Endothelial cell of umbilical vein (primary cell): ENCODE measurements at regions not wholly inside any gene's neighbourhood (a gene's known extent, or its start where the extent isn't known, plus 50 kb on each side); places are given as distances from the start of the nearest gene placed in this dataset.

Experiments used
- BruUV-seq: library from RNA; stranded (reverse); fragments of 400-500 nt; replicated peaks from 2 replicates; lab custom pipeline; 2021; lab: Mats Ljungman, UMichigan
- CTCF ChIA-PET: fragments of 300-600, 350-600 bp; sonication (Branson Sonifier 250); formaldehyde crosslinking; loops from one replicate; lab custom pipeline; 2021; ENCODE audit warnings: antibody characterized with exemption, inconsistent platforms; lab: Charles Lee
- POLR2A ChIA-PET: fragments of 300-600, 350-600 bp; sonication (Branson Sonifier 250); formaldehyde crosslinking; loops from one replicate; lab custom pipeline; 2021; ENCODE audit warnings: antibody characterized with exemption, inconsistent platforms; lab: Charles Lee
- DNase-seq: peaks from one replicate; pipeline ENCODE4 v3.0.0-alpha.2; 2011; ENCODE audit warnings: low read depth, low spot score
- FAIRE-seq: peaks from 2 replicates; lab custom pipeline; 2011; peaks lifted over from hg19 to GRCh38; lab: Jason Lieb, UNC
- H2AFZ ChIP-seq: 2 replicates; pipeline ENCODE4 v1.6.0; 2012; ENCODE audit warnings: low read depth, low read length, control low read depth, inconsistent platforms
- H3K27ac ChIP-seq: 2 replicates; pipeline ENCODE4 v1.5.1; 2011; ENCODE audit warnings: low read depth, mild to moderate bottlenecking, control low read depth, low read length, moderate library complexity; ENCODE audit not compliant: insufficient read depth
- H3K27me3 ChIP-seq, 2 experiments: 2 replicates each; pipeline versions ENCODE4 v1.6.0 to v1.6.1; 2011; ENCODE audit warnings: low read length in 2 of 2, mixed read lengths in 1 of 2; ENCODE audit not compliant: control insufficient read depth in 2 of 2, insufficient read depth in 2 of 2
- H3K36me3 ChIP-seq, 2 experiments: 2 replicates in 1 of 2; 3 replicates in 1 of 2; pipeline ENCODE4 v1.5.1; 2011; ENCODE audit warnings: low read length in 2 of 2, mild to moderate bottlenecking in 1 of 2, moderate library complexity in 1 of 2; ENCODE audit not compliant: control insufficient read depth in 2 of 2, insufficient read depth in 2 of 2; ENCODE audit errors: extremely low read depth in 1 of 2
- H3K4me1 ChIP-seq: 3 replicates; pipeline ENCODE4 v1.5.1; 2011; ENCODE audit warnings: mild to moderate bottlenecking, low read length; ENCODE audit not compliant: control insufficient read depth, insufficient read depth; ENCODE audit errors: extremely low read depth
- H3K4me2 ChIP-seq: 2 replicates; pipeline ENCODE4 v1.6.1; 2011; ENCODE audit warnings: low read length, control low read depth, mixed read lengths; ENCODE audit not compliant: insufficient read depth
- H3K4me3 ChIP-seq, 3 experiments: fragments of 200-600 bp in 1 of 3; sonication (generic), shearing (Covaris generic) in 1 of 3; replicated peaks in 1 of 3; 2 replicates each; pipeline ENCODE4 v1.5.1; 2011 to 2016; ENCODE audit warnings: control low read depth in 3 of 3, low read length in 3 of 3, mild to moderate bottlenecking in 2 of 3, inconsistent platforms in 1 of 3, low read depth in 1 of 3, moderate library complexity in 1 of 3; ENCODE audit not compliant: insufficient read depth in 1 of 3
- H3K79me2 ChIP-seq: 2 replicates; pipeline ENCODE4 v1.6.0; 2012; ENCODE audit warnings: low read length, inconsistent platforms; ENCODE audit not compliant: control insufficient read depth, insufficient read depth
- H3K9ac ChIP-seq: replicated peaks from 2 replicates; pipeline ENCODE3; 2011; ENCODE audit warnings: low read length, control low read depth; ENCODE audit not compliant: insufficient read depth; ENCODE audit errors: extremely low read depth
- H3K9me1 ChIP-seq: replicated peaks from 3 replicates; pipeline ENCODE4 v1.6.0; 2011; ENCODE audit warnings: mild to moderate bottlenecking, low read length; ENCODE audit not compliant: control insufficient read depth, insufficient read depth; ENCODE audit errors: extremely low read depth
- H3K9me3 ChIP-seq: replicated peaks from 2 replicates; pipeline ENCODE4 v1.5.1; 2012; ENCODE audit warnings: low read length, inconsistent platforms; ENCODE audit not compliant: control insufficient read depth, insufficient read depth
- H4K20me1 ChIP-seq: replicated peaks from 2 replicates; pipeline ENCODE3; 2011; ENCODE audit warnings: mild to moderate bottlenecking, low read length; ENCODE audit not compliant: control insufficient read depth, insufficient read depth; ENCODE audit errors: extremely low read depth
- EZH2 ChIP-seq: IDR thresholded peaks from 2 replicates; pipeline ENCODE4 v1.6.1; 2012; ENCODE audit warnings: borderline replicate concordance, low read depth, mild to moderate bottlenecking, moderate library complexity, low read length, inconsistent platforms; ENCODE audit not compliant: severe bottlenecking
- FOS ChIP-seq: IDR thresholded peaks from 2 replicates; pipeline ENCODE4 v1.6.1; 2011; ENCODE audit warnings: mild to moderate bottlenecking, low read length, moderate library complexity, borderline replicate concordance; ENCODE audit not compliant: insufficient read depth
- GATA2 ChIP-seq: IDR thresholded peaks from 2 replicates; pipeline ENCODE4 v1.7.0; 2011; ENCODE audit warnings: low read depth, mild to moderate bottlenecking, moderate library complexity, mixed read lengths, low read length; ENCODE audit not compliant: insufficient read length, insufficient read depth
- JUN ChIP-seq: IDR thresholded peaks from 2 replicates; pipeline ENCODE4 v1.6.1; 2011; ENCODE audit warnings: borderline replicate concordance, low read depth; ENCODE audit not compliant: insufficient read length, insufficient read depth
- MYC ChIP-seq: IDR thresholded peaks from one replicate; pipeline ENCODE4 v1.6.1; 2011; ENCODE audit warnings: mild to moderate bottlenecking, low read depth, low read length
- POLR2A ChIP-seq: IDR thresholded peaks from 2 replicates; pipeline ENCODE4 v1.6.1; 2012; ENCODE audit warnings: low read depth, mild to moderate bottlenecking, control low read depth, low read length
- POLR2AphosphoS5 ChIP-seq: IDR thresholded peaks from 2 replicates; pipeline ENCODE4 v1.6.1; 2012; ENCODE audit warnings: low read depth, mild to moderate bottlenecking, control low read depth, low read length, moderate library complexity; ENCODE audit not compliant: insufficient read depth
- dilution Hi-C: fragments of 300-500 bp; cut with MboI; formaldehyde crosslinking; loops from one replicate; pipeline ENCODE4 v1.15.0; 2019; ENCODE audit warnings: low sequenced_read_pairs; ENCODE audit not compliant: extremely low pct_ligation_motif_present
- intact Hi-C: fragments of 100-400 bp; cut with micrococcal nuclease; formaldehyde crosslinking; loops from one replicate; pipeline ENCODE4 v1.10.0; 2022
- TF ChIP-seq, protein P1 (sequence below): IDR thresholded peaks from 2 replicates; pipeline ENCODE4 v1.6.1; 2011; ENCODE audit not compliant: insufficient read depth, insufficient read length
- TF ChIP-seq, protein P2 (sequence below), 2 donors: IDR thresholded peaks; 1 replicate in 1 of 2; 2 replicates in 1 of 2; pipeline ENCODE4 v1.5.1; 2011; ENCODE audit warnings: low read length in 2 of 2, mild to moderate bottlenecking in 2 of 2, moderate library complexity in 2 of 2, control low read depth in 1 of 2, inconsistent platforms in 1 of 2, low read depth in 1 of 2; ENCODE audit not compliant: insufficient read depth in 1 of 2; ENCODE audit errors: extremely low read depth in 1 of 2

DNA sequence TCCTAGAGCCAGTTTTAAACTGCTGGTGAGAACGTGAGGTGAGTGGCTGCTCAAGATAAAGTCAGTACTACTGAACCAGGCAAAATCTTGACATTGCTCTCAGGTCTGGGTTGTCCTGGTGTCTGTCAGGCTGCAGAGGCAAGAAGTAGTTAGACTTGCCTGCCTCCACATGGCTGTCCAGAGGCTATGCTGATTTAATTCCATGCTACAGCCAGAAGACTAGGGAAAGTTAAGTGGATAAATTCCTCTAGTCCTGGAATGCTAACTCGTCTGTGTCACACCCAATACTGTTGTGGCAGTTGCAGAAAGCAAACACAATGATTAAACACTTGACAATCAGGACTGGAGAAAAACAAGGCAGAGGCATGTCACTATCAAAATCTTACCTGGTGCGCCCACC, 118.9 kb downstream of the ACER2 start:
- dilution Hi-C loops, result no loop called here
- TF ChIP-seq, protein P1, sequence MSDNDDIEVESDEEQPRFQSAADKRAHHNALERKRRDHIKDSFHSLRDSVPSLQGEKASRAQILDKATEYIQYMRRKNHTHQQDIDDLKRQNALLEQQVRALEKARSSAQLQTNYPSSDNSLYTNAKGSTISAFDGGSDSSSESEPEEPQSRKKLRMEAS, result no peak
- no peak for TF ChIP-seq EZH2
- TF ChIP-seq POLR2A, result no peak
- no peak for TF ChIP-seq GATA2
- TF ChIP-seq, protein P2, sequence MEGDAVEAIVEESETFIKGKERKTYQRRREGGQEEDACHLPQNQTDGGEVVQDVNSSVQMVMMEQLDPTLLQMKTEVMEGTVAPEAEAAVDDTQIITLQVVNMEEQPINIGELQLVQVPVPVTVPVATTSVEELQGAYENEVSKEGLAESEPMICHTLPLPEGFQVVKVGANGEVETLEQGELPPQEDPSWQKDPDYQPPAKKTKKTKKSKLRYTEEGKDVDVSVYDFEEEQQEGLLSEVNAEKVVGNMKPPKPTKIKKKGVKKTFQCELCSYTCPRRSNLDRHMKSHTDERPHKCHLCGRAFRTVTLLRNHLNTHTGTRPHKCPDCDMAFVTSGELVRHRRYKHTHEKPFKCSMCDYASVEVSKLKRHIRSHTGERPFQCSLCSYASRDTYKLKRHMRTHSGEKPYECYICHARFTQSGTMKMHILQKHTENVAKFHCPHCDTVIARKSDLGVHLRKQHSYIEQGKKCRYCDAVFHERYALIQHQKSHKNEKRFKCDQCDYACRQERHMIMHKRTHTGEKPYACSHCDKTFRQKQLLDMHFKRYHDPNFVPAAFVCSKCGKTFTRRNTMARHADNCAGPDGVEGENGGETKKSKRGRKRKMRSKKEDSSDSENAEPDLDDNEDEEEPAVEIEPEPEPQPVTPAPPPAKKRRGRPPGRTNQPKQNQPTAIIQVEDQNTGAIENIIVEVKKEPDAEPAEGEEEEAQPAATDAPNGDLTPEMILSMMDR (IDR thresholded peaks at IDR 0.05; ENCODE audit: extremely low read depth in 1 of 2, insufficient read depth in 1 of 2, low read depth in 1 of 2, low read length in 2 of 2), result no peak
- TF ChIP-seq FOS, result no peak
- no peak for TF ChIP-seq MYC
- no peak for TF ChIP-seq JUN
- TF ChIP-seq POLR2AphosphoS5, result no peak
- no peak overlapping the region for H2AFZ ChIP-seq
- DNase-seq (no peak), FAIRE-seq (no peak)
- ChIA-PET CTCF (no interaction called here), POLR2A (no interaction called here)
- no peak overlapping the region for H3K9ac ChIP-seq
- no peak overlapping the region for H3K27ac ChIP-seq
- H3K27me3 ChIP-seq, result no peaks in the 10 kb centered on the region
- H3K4me2 ChIP-seq, result no peak overlapping the region
- no peaks in the 10 kb centered on the region for H3K79me2 ChIP-seq
- intact Hi-C loops, result no loop called here
- no TSS peak for BruUV-seq
- no peaks in the 10 kb centered on the region for H3K9me3 ChIP-seq
- no peaks in the 10 kb centered on the region for H3K9me1 ChIP-seq
- no peaks in the 10 kb centered on the region for H3K4me1 ChIP-seq
- no peak overlapping the region for H3K4me3 ChIP-seq
- H4K20me1 ChIP-seq, result no peaks in the 10 kb centered on the region
- H3K36me3 ChIP-seq, result no peaks in the 10 kb centered on the region
